Large intestine (tissue), 3 donors: ENCODE measurements at regions not wholly inside any gene's neighbourhood (a gene's known extent, or its start where the extent isn't known, plus 50 kb on each side); places are given as distances from the start of the nearest gene placed in this dataset.

ENCODE experiments used
- DNase-seq, 2 donors: peaks; one replicate each; pipeline versions ENCODE4 v3.0.0 to v3.0.0-alpha.2; 2013
- H3K27ac ChIP-seq: one replicate; pipeline ENCODE4 v1.5.1; 2013; ENCODE audit warnings: low read length
- H3K27me3 ChIP-seq: 2 replicates; pipeline ENCODE4 v1.6.1; 2013; ENCODE audit warnings: low read length; ENCODE audit not compliant: control insufficient read depth, insufficient read depth
- H3K36me3 ChIP-seq: 2 replicates; pipeline ENCODE4 v1.6.1; 2013; ENCODE audit warnings: low read length; ENCODE audit not compliant: control insufficient read depth, insufficient read depth
- H3K4me1 ChIP-seq: one replicate; pipeline ENCODE4 v1.6.1; 2013; ENCODE audit warnings: low read length; ENCODE audit not compliant: control insufficient read depth, insufficient read depth
- H3K4me3 ChIP-seq: one replicate; pipeline ENCODE4 v1.5.1; 2013; ENCODE audit warnings: low read length
- H3K9me3 ChIP-seq: one replicate; pipeline ENCODE4 v1.6.1; 2013; ENCODE audit warnings: mild to moderate bottlenecking, low read depth, low read length, moderate library complexity; ENCODE audit not compliant: control insufficient read depth
- WGBS: methylation state at CpG from one replicate; pipeline ENCODE4 v1.1.5; 2013; ENCODE audit warnings: low lambda C conversion rate; ENCODE audit not compliant: insufficient coverage; 5-methylcytosine and 5-hydroxymethylcytosine counted together

- peak in 1 of 2 donors; percentile 11 for DNase-seq
- no peak overlapping the region for H3K4me3 ChIP-seq
- no CpG with 5 or more reads among the region's 11 CpGs for WGBS
- H3K27me3 ChIP-seq, result no peaks in the 10 kb centered on the region
- H3K27ac ChIP-seq, result no peak overlapping the region
- no peaks in the 10 kb centered on the region for H3K36me3 ChIP-seq
- H3K4me1 ChIP-seq, result peaks cover 3% of the 10 kb centered on the region
- H3K9me3 ChIP-seq, result no peaks in the 10 kb centered on the region
Measured at GRCh38 chr4:183763990-183764754, 105.1 kb downstream of the TRAPPC11 start.

- H3K27me3 ChIP-seq, result no peaks in the 10 kb centered on the region
- no peaks in the 10 kb centered on the region for H3K36me3 ChIP-seq
- peak in 1 of 2 donors; percentile 42 for DNase-seq
- no peak overlapping the region for H3K4me3 ChIP-seq
- no peak overlapping the region for H3K27ac ChIP-seq
- WGBS, result 80% methylated on average over 1 of the region's 18 CpGs
- H3K9me3 ChIP-seq, result no peaks in the 10 kb centered on the region
- H3K4me1 ChIP-seq, result no peaks in the 10 kb centered on the region
Measured at GRCh38 chr4:183765251-183765911, 106.3 kb downstream of the TRAPPC11 start.

GRCh38 chr4:183766140-183766539 lies 107.0 kb downstream of the TRAPPC11 start:
- no CpG with 5 or more reads among the region's 12 CpGs for WGBS
- Histone ChIP-seq H3K4me1 (no peaks in the 10 kb centered on the region), H3K27ac (no peak overlapping the region), H3K36me3 (no peaks in the 10 kb centered on the region), H3K4me3 (no peak overlapping the region), H3K27me3 (no peaks in the 10 kb centered on the region), H3K9me3 (no peaks in the 10 kb centered on the region)
- no peak for DNase-seq

- no peak overlapping the region for H3K27ac ChIP-seq
- peaks cover 2% of the 10 kb centered on the region for H3K27me3 ChIP-seq
- H3K4me1 ChIP-seq, result no peaks in the 10 kb centered on the region
- no peaks in the 10 kb centered on the region for H3K9me3 ChIP-seq
- no peak overlapping the region for H3K4me3 ChIP-seq
- H3K36me3 ChIP-seq, result no peaks in the 10 kb centered on the region
- DNase-seq, result peak in 1 of 2 donors; percentile 17
- 100% methylated on average over 1 of the region's 7 CpGs for WGBS
Measured at GRCh38 chr4:183770906-183771305, 111.8 kb downstream of the TRAPPC11 start.

GRCh38 chr4:183772361-183772760 lies 113.3 kb downstream of the TRAPPC11 start:
- WGBS, result no CpG with 5 or more reads among the region's 1 CpG
- Histone ChIP-seq H3K9me3 (no peaks in the 10 kb centered on the region), H3K36me3 (no peaks in the 10 kb centered on the region), H3K27me3 (peaks cover 4% of the 10 kb centered on the region), H3K27ac (no peak overlapping the region), H3K4me1 (no peaks in the 10 kb centered on the region), H3K4me3 (no peak overlapping the region)
- DNase-seq, result no peak

GRCh38 chr4:183773790-183774189 lies 114.7 kb downstream of the TRAPPC11 start:
- no peak overlapping the region for H3K27ac ChIP-seq
- no peak overlapping the region for H3K4me3 ChIP-seq
- H3K27me3 ChIP-seq, result peaks cover 7% of the 10 kb centered on the region
- DNase-seq, result no peak
- no CpG with 5 or more reads among the region's 5 CpGs for WGBS
- H3K36me3 ChIP-seq, result no peaks in the 10 kb centered on the region
- H3K4me1 ChIP-seq, result no peaks in the 10 kb centered on the region
- H3K9me3 ChIP-seq, result no peaks in the 10 kb centered on the region

GRCh38 chr4:183783306-183783705 lies 121.8 kb upstream of the STOX2 start:
- H3K9me3 ChIP-seq, result no peaks in the 10 kb centered on the region
- H3K4me1 ChIP-seq, result no peaks in the 10 kb centered on the region
- no peaks in the 10 kb centered on the region for H3K36me3 ChIP-seq
- no peak overlapping the region for H3K27ac ChIP-seq
- 100% methylated on average over 1 of the region's 4 CpGs for WGBS
- H3K4me3 ChIP-seq, result no peak overlapping the region
- no peak for DNase-seq
- no peaks in the 10 kb centered on the region for H3K27me3 ChIP-seq

- no peak overlapping the region for H3K27ac ChIP-seq
Measured at GRCh38 chr4:183783991-183784553, 121.0 kb upstream of the STOX2 start.

GRCh38 chr4:183788308-183788905 lies 116.7 kb upstream of the STOX2 start:
- H3K9me3 ChIP-seq, result no peaks in the 10 kb centered on the region
- H3K27ac ChIP-seq, result no peak overlapping the region
- no peaks in the 10 kb centered on the region for H3K36me3 ChIP-seq
- no peaks in the 10 kb centered on the region for H3K4me1 ChIP-seq
- peaks cover 2% of the 10 kb centered on the region for H3K27me3 ChIP-seq
- DNase-seq, result no peak
- no peak overlapping the region for H3K4me3 ChIP-seq
- WGBS, result no CpG with 5 or more reads among the region's 3 CpGs

More at GRCh38 chr4:183783991-183784553, 121.0 kb upstream of the STOX2 start:
- H3K36me3 ChIP-seq, result no peaks in the 10 kb centered on the region
- no peaks in the 10 kb centered on the region for H3K27me3 ChIP-seq
- no peaks in the 10 kb centered on the region for H3K4me1 ChIP-seq
- H3K4me3 ChIP-seq, result no peak overlapping the region
- WGBS, result no CpG with 5 or more reads among the region's 6 CpGs
- H3K9me3 ChIP-seq, result no peaks in the 10 kb centered on the region
- DNase-seq, result peak; percentile 41 to 55

GRCh38 chr4:183789657-183790056 lies 115.5 kb upstream of the STOX2 start:
- peaks cover 4% of the 10 kb centered on the region for H3K27me3 ChIP-seq
- H3K4me3 ChIP-seq, result no peak overlapping the region
- no peak overlapping the region for H3K27ac ChIP-seq
- no peak for DNase-seq
- H3K4me1 ChIP-seq, result no peaks in the 10 kb centered on the region
- no peaks in the 10 kb centered on the region for H3K36me3 ChIP-seq
- no peaks in the 10 kb centered on the region for H3K9me3 ChIP-seq
- WGBS, result 100% methylated on average over 1 of the region's 3 CpGs
